ENCODE measurements at regions not wholly inside any gene's neighbourhood (a gene's known extent, or its start where the extent isn't known, plus 50 kb on each side); places are given as distances from the start of the nearest gene placed in this dataset.

DNA sequence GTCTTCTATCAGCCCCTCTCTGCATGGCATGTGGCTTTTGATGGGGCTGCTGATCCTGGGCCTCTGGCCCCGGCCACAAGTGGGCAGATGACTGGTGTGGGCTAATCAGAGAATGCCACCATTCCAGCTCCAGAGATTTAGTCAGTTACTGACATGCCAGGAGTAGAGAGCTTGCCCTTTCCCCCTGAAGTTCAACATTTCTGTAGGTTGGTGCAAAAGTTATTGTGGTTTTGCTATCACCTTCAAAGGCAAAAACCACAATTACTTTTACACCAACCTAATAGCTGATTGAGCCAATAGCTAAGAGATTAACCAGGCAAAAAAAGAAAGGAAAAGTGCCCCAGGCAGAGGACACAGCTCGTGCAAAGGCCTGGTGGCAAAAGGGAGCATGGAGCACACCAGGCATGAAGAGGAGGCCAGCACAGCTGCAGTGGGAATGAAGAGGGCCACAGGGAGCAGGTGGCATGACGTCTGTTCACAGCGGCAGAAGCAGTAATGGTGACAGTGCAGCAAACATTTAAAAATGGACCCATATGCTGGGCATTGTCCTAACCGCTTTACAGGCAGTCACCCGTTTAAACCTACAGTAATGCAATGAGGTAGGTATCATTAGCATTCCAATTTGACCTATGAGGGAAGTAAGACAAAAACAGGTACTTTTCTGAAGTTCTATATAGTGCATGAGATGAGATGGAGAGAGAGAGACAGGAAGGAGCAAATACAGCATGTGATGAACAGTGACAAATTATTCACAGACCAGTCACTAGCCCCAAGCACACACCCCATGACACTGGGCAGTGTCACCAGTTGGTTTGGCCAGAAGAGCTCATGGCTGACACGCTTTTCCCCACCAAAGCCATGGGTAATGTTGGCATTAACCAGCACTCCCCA lies 373.0 kb upstream of the PROK2 start:
- TF ChIP-seq POLR2A (IDR thresholded peaks at IDR 0.05; ENCODE audit: low read depth, low read length) (no peak), POLR2AphosphoS5 (IDR thresholded peaks at IDR 0.05; ENCODE audit: low read depth, low read length) (no peak)
